ENCODE measurements at regions not wholly inside any gene's neighbourhood (a gene's known extent, or its start where the extent isn't known, plus 50 kb on each side); places are given as distances from the start of the nearest gene placed in this dataset.
"Not testable (repeated sequence)": the region's sequence is repeated elsewhere in the genome, so short reads cannot be mapped to it uniquely, and the experiment has no call there.

DNA sequence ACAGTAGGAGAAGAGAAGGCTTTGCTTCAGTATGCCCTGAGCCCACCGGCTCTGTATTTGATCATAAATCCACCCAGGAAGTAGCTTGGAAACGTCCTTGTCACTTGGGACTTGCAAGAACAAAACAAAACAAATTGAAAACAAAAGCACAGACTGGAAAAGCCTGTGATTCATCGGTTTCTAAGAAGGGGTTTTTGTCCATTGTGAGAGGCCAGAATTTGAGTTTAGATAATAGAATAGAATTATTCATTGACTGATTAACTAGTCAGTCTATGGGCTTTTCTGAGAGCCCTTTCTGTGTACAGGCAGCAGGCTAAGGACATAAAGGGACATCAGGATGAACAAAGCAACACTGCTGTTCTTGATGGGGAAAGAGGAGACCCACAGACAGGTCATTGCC is 424.8 kb downstream of the IRX1 start:
- no peak for DNase-seq

DNA sequence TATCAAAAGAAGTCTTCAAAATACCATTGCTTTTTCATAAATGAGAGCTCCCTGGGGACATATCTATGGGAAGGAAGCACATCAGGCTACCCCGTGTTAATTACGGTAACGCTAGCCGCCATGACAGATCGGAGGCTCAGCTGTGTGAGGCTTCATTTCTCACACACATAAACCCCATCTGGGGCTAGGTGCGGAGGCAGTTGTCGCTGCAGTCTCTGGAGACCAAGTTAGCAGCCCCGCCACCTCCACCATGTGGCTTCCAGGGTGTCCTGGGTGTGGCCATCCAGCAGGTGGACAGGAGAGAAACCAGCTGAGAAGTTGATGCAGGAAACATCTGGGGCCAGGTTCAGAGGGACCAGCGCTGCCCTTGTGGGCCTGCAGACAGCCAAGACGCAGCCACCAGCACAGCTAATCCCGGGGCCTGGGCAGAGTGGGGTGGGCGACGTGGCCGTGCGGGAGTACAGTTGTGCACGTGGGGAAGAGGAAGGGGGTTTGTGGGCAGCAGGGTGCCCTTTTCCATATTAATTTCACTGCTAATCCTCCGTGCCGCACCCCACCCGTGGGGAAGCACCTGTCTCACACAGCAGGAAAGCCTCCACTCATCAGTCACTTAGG is 426.5 kb downstream of the IRX1 start:
- in situ Hi-C loops (cut with HindIII; ENCODE audit: low pct_ligation_motif_present, low pct_unique_long_range_greater_than_20kb, low sequenced_read_pairs) = no loop called here
- DNase-seq = no peak

More for the DNA sequence above, 424.8 kb downstream of the IRX1 start:
- in situ Hi-C loops (cut with HindIII; ENCODE audit: low pct_ligation_motif_present, low pct_unique_long_range_greater_than_20kb, low sequenced_read_pairs) = no loop called here

DNA sequence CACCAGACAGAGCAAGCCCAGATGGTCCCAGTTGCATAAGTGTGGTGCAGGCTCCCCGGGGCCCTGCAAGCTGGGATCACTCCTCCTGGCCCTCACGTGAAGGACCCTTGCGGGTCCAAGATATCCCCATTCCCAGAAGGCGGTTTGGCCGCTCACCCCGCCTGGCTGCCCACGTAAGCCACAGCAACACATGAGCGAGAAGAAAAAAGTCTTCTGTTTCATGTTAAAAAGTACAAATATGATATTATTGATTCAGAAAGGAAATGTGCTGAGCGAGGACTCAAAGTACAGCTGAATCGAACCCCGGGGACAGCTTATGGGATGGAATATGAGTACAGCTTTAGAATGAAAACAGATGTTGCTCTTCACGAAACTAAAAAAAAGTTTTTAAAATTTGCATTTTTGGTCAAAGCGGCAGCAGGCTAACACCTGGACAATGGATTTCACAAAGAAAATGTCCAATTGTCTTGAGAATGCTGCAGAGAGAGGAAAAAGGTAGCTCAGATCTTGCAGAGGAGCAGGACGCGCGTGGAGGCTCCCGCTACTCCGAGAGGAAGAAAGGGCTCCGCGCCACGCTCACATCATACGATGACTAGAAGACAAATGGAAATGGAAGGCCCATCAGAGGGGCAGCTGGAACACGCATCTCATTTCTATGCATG is 427.6 kb downstream of the IRX1 start:
- DNase-seq = no peak
- in situ Hi-C loops (cut with HindIII; ENCODE audit: low pct_ligation_motif_present, low pct_unique_long_range_greater_than_20kb, low sequenced_read_pairs) = no loop called here

DNA sequence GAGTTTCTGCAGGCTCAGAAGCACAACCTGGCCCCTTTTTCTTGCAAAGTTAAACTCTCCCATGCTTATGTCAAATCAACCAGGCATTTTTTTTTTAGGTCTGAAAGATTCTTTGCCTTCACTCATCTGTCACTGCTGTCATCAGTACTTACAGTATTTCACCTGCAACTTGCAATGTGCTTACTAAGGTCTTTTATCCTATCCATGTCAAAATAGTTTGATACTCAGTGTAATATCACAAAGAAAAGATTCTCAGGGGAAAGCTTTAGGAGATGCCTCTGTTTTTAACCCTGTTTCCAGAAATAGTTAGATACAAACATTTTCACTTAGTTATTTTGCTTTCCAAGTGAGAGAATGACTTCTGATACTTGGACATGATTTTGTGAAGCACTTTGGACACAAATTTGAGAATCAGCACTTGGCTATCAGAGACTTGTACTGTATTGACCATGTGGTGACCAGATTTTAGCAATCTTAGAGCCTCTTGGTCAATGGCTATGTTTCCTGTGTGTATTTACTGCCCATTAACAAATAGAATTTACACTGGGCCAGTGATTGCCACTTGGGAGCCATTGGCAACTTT is 428.2 kb downstream of the IRX1 start:
- DNase-seq = no peak
- in situ Hi-C loops (cut with HindIII; ENCODE audit: low pct_ligation_motif_present, low pct_unique_long_range_greater_than_20kb, low sequenced_read_pairs) = no loop called here

DNA sequence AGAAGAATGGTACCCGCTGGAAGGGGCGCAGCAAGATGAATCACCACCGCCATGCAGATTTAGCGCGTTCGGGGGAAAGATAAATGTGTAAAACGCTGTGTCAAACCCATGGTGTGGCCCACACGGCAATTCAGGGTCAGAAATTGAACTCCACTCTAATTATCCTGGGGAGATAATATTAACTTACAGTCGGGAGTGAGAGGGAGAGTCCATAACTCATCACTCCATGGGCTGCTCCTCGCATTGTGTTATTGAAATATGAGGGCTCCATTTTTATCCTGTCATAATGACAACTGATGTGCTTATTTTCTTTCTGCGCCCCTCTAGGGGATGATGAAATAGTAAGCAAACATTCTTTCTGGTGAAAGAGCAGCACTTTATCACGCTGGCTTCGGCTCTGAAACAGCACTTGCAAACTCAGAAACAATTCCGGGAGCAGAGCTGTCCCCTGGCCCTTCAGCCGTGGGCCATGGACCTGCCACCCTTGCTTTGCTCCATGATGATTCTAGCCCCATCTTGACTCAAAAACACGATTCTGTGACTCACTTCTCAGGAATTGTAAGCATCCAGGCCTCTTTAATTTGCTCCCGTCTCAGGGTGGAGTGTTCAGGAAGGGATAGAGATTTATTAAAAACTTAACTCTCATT is 431.6 kb downstream of the IRX1 start:
- in situ Hi-C loops (cut with HindIII; ENCODE audit: low pct_ligation_motif_present, low pct_unique_long_range_greater_than_20kb, low sequenced_read_pairs) = no loop called here

DNA sequence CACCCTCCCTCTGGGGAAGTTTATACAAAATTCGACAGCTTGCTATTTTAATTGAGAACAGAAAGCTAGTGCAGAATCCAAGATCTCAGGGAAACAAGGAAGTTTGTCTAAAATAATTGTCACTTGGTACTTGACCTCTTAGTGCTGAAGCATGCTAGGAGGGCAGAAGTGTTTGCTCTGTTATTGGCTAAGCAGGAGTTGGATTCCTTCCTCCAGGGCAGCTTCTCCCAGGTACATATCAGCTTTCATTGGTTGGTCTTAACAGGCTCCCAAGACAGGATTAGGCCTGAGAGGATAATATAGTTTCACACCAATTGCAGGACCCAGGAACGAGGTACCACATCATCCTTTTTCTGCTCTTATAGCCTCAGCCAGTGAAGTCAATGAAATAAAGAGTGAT is 432.8 kb downstream of the IRX1 start:
- in situ Hi-C loops (cut with HindIII; ENCODE audit: low pct_ligation_motif_present, low pct_unique_long_range_greater_than_20kb, low sequenced_read_pairs) = no loop called here
- DNase-seq = no peak

More for the DNA sequence above, 431.6 kb downstream of the IRX1 start:
- no peak for DNase-seq

DNA sequence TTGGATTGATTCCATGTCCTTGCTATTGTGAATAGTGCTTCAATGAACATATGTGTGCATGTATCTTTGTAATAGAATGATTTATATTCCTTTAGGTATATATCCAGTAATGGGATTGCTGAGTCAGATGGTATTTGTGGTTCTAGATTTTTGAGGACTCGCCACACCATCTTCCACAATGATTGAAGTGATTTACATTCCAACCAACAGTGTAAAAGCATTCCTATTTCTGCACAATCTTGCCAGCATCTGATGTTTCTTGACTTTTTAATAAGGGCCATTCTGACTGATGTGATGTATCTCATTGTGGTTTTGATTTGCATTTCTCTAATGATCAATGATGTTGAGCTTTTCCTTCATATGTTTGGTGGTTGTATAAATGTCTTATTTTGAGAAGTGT is 437.9 kb downstream of the IRX1 start:
- DNase-seq; in situ Hi-C loops (cut with HindIII; ENCODE audit: low pct_ligation_motif_present, low pct_unique_long_range_greater_than_20kb, low sequenced_read_pairs): not testable (repeated sequence)

DNA sequence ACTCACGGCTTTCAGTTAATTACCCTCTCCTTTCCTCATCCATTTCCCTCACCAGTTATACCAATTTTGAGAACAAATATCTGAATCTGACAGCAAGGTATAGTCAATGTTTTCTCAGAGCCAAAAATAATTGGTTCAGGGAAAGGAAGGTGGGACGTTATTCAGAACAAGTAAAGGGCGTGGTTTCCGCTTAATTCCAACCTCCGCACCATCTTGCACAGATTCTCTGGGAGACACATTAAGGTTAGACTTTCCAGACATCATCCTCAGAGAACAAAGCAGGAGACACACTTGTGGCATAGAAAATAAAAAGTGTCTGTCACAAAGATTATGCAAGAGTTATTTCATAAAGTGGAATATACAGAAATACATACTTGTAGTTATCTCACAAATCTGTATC is 441.2 kb downstream of the IRX1 start:
- no peak for DNase-seq
- in situ Hi-C loops (cut with HindIII; ENCODE audit: low pct_ligation_motif_present, low pct_unique_long_range_greater_than_20kb, low sequenced_read_pairs) = no loop called here

DNA sequence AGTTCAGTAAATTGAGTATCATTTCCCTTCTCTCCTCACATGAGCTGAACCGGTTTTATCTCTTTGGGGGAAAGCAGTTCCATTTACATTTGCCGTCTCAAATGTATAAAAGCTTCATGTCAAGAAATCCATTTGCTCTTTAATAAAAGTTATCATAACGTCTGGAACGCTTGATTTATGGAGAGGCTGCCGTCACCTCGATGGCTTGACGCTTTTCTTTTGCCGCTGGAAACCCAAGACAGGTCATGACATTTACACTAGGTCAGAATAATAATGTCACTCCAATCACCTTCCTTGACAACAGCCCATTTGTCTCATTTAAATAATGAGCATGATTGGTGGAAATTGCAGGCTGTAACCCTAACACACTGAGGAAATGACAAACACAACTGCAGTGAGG is 443.4 kb downstream of the IRX1 start:
- no peak for DNase-seq
- in situ Hi-C loops (cut with HindIII; ENCODE audit: low pct_ligation_motif_present, low pct_unique_long_range_greater_than_20kb, low sequenced_read_pairs) = no loop called here

DNA sequence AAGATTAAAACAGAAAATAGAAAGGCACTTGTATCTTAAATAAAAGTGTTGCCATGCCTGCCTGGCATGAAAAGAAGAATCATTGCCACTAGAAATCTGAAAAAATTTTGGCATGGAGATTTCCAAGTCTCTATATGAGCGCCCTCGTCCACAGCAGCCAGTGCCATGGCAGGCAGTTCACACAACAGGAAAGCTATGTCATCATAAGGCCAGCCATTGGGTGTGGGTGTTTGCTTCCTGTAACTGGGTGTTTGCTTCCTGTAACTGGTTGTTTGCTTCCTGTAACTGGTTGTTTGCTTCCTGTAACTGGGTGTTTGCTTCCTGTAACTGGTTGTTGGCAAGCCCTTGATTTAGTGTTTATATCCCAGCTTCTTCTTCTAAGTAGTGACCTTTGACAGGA is 446.7 kb downstream of the IRX1 start:
- no peak for DNase-seq
- in situ Hi-C loops (cut with HindIII; ENCODE audit: low pct_ligation_motif_present, low pct_unique_long_range_greater_than_20kb, low sequenced_read_pairs) = no loop called here

DNA sequence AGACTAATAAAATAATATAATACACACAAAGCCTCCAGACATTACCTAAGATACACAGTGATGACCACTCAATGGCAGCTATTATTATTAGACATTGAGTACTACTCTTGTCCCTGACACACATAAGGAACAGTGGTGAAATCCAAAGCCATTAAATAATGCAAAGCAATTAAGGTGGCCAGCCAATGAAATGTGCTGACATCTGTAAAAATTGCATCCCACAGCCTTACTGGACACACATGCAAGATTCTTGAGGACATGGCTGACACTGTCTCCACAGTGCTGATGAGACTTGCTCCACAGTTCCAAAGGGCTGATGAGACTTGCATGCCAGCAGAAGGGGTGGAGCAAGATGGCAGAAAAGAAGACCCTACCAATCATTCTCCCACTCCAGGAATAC is 447.5 kb downstream of the IRX1 start:
- in situ Hi-C loops (cut with HindIII; ENCODE audit: low pct_ligation_motif_present, low pct_unique_long_range_greater_than_20kb, low sequenced_read_pairs) = no loop called here
- no peak for DNase-seq

DNA sequence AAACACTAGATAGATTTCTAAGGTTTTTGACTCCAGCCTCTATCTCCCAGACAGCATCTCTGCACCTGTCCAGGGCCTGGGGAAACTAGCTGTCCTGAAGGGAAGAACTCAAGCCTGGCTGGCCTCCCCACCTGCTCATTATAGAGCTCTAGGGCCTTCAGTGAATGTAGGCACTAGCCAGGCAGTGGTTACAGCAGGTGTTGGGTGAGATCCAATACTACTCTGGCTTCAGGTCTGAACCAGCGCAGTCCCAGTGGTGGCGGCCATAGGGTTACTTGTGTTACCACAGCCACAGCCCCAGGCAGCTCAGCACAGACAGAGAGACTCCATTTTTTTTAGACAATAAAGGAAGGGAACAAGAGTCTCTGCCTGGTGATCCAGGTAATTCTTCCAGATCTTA is 449.2 kb downstream of the IRX1 start:
- no peak for DNase-seq
- in situ Hi-C loops (cut with HindIII; ENCODE audit: low pct_ligation_motif_present, low pct_unique_long_range_greater_than_20kb, low sequenced_read_pairs) = no loop called here

DNA sequence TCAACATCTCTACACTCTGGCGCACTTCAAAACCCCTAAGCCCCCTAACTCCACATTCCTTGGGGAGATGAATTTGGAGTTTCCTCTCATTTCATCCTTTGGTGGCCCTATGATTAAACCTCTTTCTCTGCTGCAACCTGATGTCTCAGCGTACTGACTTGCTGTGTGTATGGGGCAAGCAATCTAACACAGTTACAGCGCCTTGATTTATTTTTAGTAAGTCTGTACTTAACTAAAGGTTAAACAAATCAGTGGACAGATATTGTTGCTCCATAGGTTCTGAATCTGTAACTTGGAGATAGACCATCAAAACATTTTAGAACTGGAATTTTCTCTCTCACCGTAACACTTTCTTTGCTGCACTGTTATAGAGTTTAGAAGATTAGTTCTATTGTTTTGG is 452.8 kb downstream of the IRX1 start:
- in situ Hi-C loops (cut with HindIII; ENCODE audit: low pct_ligation_motif_present, low pct_unique_long_range_greater_than_20kb, low sequenced_read_pairs) = no loop called here

DNA sequence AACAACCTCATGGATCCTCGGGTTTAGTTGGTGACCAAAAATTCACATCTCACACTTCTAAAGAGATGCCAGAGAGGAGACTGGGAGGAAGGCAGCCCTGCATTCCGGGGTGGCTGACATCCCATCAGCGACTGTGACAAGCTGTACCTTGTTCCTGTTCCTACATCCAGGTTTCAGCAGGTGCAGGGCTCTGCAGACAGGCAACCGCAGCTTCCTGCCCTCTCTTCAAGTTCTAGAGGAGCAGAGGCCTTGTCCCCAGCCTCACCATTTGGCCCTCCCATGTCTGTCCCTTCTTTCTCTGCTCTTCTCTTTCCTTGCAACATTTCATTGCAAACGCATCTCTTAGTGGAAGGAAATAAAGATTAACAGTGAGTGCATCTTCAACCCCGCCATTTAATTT is 454.6 kb downstream of the IRX1 start:
- no peak for DNase-seq
- in situ Hi-C loops (cut with HindIII; ENCODE audit: low pct_ligation_motif_present, low pct_unique_long_range_greater_than_20kb, low sequenced_read_pairs) = no loop called here

More for the DNA sequence above, 452.8 kb downstream of the IRX1 start:
- no peak for DNase-seq

DNA sequence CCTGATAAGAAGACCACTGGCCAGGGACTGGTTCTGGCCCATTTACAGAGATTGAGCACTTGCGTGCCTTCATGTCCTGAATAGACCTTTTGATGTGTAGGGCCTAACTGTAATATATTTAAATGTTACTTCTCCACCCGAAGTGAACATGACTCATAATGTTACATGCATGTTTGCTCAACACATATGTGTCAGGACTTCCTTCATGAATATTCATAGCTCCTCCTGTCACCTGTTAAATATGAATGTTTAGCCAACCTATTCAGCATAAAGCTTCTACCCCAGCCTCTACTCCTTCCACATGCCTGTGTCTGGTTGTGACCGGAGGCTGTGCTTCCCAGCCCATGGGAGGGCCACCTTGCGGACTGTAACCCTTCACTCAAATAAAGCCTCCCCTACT is 457.5 kb downstream of the IRX1 start:
- DNase-seq = no peak
- in situ Hi-C loops (cut with HindIII; ENCODE audit: low pct_ligation_motif_present, low pct_unique_long_range_greater_than_20kb, low sequenced_read_pairs) = no loop called here

DNA sequence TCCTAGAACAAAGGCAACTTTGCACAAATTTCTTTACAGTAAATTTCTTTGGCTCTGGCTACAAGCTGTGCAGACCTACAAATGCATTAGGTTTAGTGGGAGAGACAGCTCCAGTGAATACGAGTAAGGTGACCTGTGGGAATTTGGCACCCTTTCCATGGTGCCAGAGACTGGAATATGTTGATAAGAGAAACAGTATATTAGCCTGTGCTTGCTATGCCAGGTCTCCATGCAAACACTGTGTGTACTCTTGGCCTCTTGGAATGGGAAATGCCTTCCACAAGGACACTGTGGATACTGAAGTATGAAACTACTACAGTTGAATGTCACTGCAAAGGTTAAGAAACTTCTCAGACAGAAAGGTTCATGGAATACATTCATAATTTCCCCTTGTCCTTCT is 458.5 kb downstream of the IRX1 start:
- no peak for DNase-seq
- in situ Hi-C loops (cut with HindIII; ENCODE audit: low pct_ligation_motif_present, low pct_unique_long_range_greater_than_20kb, low sequenced_read_pairs) = no loop called here

DNA sequence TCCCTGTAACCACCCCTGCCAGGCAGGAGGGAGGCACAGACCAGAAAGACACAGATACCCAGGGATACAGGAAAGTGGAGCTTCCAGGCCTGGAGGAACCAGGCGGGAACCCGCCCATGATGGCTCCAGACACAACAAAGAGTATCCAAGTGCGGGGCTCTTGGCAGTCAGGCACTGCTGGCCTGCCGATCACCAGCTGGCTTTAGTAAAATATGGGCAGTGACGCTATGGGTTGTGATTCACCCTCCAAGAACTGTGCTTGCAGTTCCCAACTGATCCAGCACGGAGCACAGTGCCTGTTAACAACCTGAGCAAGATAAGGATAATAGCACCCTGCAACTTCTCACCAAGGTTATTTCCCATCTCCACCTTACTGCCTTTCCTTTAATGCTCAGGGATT is 463.3 kb downstream of the IRX1 start:
- no peak for DNase-seq
- in situ Hi-C loops (cut with HindIII; ENCODE audit: low pct_ligation_motif_present, low pct_unique_long_range_greater_than_20kb, low sequenced_read_pairs) = no loop called here

DNA sequence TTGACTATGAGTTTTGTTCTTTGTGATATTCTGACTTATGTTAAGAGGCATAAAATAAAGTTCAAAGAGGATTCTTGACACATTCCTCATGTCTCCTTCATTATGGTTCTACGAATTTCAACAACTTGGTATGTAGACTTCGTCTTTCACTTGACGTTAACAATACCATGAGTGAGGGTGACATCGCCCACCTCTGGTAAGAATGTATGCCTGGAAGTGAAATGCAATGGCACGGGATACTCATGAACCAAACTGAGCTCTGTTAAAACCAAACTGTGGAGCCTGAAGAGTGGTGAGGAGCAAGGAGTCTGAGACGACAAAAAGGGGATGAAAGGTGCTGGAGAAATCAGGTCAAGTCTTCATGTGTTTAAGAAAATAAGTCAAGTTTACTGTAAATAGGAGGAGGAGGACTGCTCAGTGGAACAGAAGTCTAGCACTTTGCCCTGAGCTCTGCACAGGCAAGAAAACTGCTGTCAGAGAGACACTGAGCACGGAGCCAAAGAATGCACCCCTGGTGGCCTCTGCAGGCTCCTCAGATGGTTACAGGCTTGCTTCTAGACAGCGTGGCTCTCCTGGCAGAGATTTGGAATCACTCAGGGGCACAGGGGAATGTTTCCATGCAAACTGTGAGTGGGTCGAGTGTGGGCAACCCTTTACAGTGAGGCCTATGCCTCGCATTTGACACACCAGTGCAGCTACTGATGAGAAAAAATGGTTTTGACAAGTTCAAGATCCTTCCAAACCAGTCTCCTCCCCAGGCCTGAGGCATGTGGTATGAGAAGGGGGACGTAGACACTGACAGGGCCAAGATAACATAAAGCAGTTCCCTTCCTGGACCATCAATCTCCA is 470.1 kb downstream of the IRX1 start:
- DNase-seq = no peak
- in situ Hi-C loops (cut with HindIII; ENCODE audit: low pct_ligation_motif_present, low pct_unique_long_range_greater_than_20kb, low sequenced_read_pairs) = no loop called here

DNA sequence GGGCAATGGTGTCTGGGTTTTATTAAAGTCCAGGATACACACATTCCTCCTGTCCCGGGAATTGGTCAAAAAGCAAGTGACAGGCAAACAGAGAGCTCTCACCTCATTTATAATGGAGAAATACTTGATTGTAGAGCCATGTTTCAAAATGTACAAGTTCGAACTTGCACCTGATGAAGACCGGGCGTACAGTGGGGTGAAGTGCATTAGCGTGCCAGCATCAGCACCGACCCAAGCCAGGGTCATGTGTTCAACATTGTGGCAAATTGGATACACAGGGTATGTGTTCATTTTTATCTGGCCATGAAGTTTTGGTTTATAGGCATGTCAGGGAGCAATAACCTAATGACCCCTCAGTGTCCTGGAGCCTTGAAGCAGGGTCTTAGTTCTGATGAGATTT is 472.5 kb downstream of the IRX1 start:
- no peak for DNase-seq
- in situ Hi-C loops (cut with HindIII; ENCODE audit: low pct_ligation_motif_present, low pct_unique_long_range_greater_than_20kb, low sequenced_read_pairs) = no loop called here
